ENCODE measurements at regions not wholly inside any gene's neighbourhood (a gene's known extent, or its start where the extent isn't known, plus 50 kb on each side); places are given as distances from the start of the nearest gene placed in this dataset.

DNA sequence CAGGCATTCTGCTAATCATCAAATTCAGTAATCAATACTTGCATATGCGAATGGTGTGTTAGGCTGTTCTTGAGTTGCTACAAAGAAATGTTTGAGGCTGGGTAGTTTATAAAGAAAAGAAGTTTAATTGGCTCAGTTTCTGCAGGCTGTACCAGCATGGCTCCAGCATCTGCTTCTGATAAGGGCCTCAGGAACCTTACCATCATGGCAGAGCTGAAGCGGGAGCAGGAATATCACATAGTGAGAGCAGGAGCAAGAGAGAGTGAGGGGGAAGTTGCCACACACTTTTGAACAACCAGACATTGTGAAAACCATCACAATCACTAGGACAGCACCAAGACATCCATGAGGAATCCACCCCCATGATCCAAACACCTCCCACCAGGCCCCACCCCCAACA is 344.7 kb upstream of the FAM241A start:
- H3K56ac ChIP-seq (ENCODE audit: extremely low read depth, insufficient read depth, low read length) = no peak overlapping the region
- H4K20me1 ChIP-seq (ENCODE audit: insufficient read depth, low read length) = no peaks in the 10 kb centered on the region
- no peak overlapping the region for H2AK5ac ChIP-seq (ENCODE audit: low read depth, low read length)
- H2BK5ac ChIP-seq (ENCODE audit: low read depth, low read length, poor library complexity, severe bottlenecking) = no peak overlapping the region
- H2BK120ac ChIP-seq (ENCODE audit: low read depth, low read length) = no peak overlapping the region
- H2AFZ ChIP-seq (replicated peaks; ENCODE audit: low read length, poor library complexity) = no peak overlapping the region
- H3K36me3 ChIP-seq (ENCODE audit: control insufficient read depth, insufficient read depth, low read length) = no peaks in the 10 kb centered on the region
- H2BK20ac ChIP-seq (ENCODE audit: low read depth, low read length) = no peak overlapping the region
- H3K4me2 ChIP-seq (ENCODE audit: low read depth, low read length) = no peak overlapping the region
- no peak overlapping the region for H3K27ac ChIP-seq (ENCODE audit: insufficient read depth, low read length)
- no peak overlapping the region for H4K5ac ChIP-seq (ENCODE audit: low read depth, low read length)
- no peak overlapping the region for H3K18ac ChIP-seq (ENCODE audit: low read depth, low read length)
- no peak overlapping the region for H2AK9ac ChIP-seq (replicated peaks; ENCODE audit: low read depth, low read length, poor library complexity)
- ATAC-seq (ENCODE audit: low read depth) (no peak), DNase-seq (no peak)
- no peak overlapping the region for H3K4me3 ChIP-seq (ENCODE audit: insufficient read depth, low read depth, low read length)
- no peak overlapping the region for H4K91ac ChIP-seq (ENCODE audit: insufficient read depth, low read depth, low read length)
- no peak overlapping the region for H3K4ac ChIP-seq (ENCODE audit: low read depth, low read length)
- no peak overlapping the region for H2BK15ac ChIP-seq (ENCODE audit: low read depth, low read length)
- POLR2A ChIA-PET (ENCODE audit: unreplicated experiment) = no interaction called here
- no peaks in the 10 kb centered on the region for H3K9me3 ChIP-seq (ENCODE audit: control insufficient read depth, insufficient read depth, low read length)
- CTCF ChIA-PET = no interaction called here
- H3K14ac ChIP-seq (replicated peaks; ENCODE audit: low read depth, low read length) = no peak overlapping the region
- H4K8ac ChIP-seq (ENCODE audit: low read depth in 2 of 2, low read length in 2 of 2) = no peak overlapping the region
- in situ Hi-C loops (cut with MboI; ENCODE audit: low sequenced_read_pairs) = no loop called here
- H3K4me1 ChIP-seq (ENCODE audit: control insufficient read depth, insufficient read depth, low read length) = no peaks in the 10 kb centered on the region
- H3K79me1 ChIP-seq (ENCODE audit: low read depth in 1 of 2, low read length in 2 of 2) = no peaks in the 10 kb centered on the region
- H3K9me1 ChIP-seq (ENCODE audit: insufficient read depth, low read length) = no peaks in the 10 kb centered on the region
- intact Hi-C loops (cut with micrococcal nuclease) = no loop called here
- no TSS peak for BruUV-seq (replicated peaks)
- no peak overlapping the region for H3K23ac ChIP-seq (ENCODE audit: low read depth, low read length)
- no CpG with 5 or more reads among the region's 2 CpGs for WGBS, 2 experiments (ENCODE audit: extremely low coverage in 2 of 2, insufficient read length in 1 of 2)
- dilution Hi-C loops (cut with HindIII; ENCODE audit: low sequenced_read_pairs, unreplicated experiment) = no loop called here
- H3K27me3 ChIP-seq (ENCODE audit: control insufficient read depth, insufficient read depth, low read length) = no peaks in the 10 kb centered on the region
- no peak overlapping the region for H3K9ac ChIP-seq (ENCODE audit: low read depth, low read length)
- TF ChIP-seq CTCF (conservative IDR thresholded peaks at IDR 0.05; ENCODE audit: low read depth, low read length) (no peak), FOS (IDR thresholded peaks at IDR 0.05; ENCODE audit: low read depth, low read length) (no peak), RCOR1 (IDR thresholded peaks at IDR 0.05; ENCODE audit: insufficient replicate concordance, low read length) (no peak), MXI1 (IDR thresholded peaks at IDR 0.05; ENCODE audit: borderline replicate concordance, low read depth, low read length) (no peak), BHLHE40 (IDR thresholded peaks at IDR 0.05; ENCODE audit: low read depth, low read length) (no peak), MAZ (IDR thresholded peaks at IDR 0.05; ENCODE audit: borderline replicate concordance, low read depth, low read length) (no peak), NFE2L2 (IDR thresholded peaks at IDR 0.05; ENCODE audit: low read depth, low read length) (no peak), POLR2A (IDR thresholded peaks at IDR 0.05; ENCODE audit: low read depth, low read length) (no peak), SMC3 (IDR thresholded peaks at IDR 0.05; ENCODE audit: low read depth, low read length) (no peak), CEBPB (IDR thresholded peaks at IDR 0.05; ENCODE audit: low read depth, low read length) (no peak), RAD21 (IDR thresholded peaks at IDR 0.05; ENCODE audit: low read length) (no peak), CHD1 (IDR thresholded peaks at IDR 0.05; ENCODE audit: low read depth, low read length) (no peak), USF2 (IDR thresholded peaks at IDR 0.05; ENCODE audit: low read depth, low read length) (no peak), MAFK (IDR thresholded peaks at IDR 0.05; ENCODE audit: low read depth, low read length) (no peak), RFX5 (IDR thresholded peaks at IDR 0.05; ENCODE audit: low read depth, low read length) (no peak)
- TF ChIP-seq, protein P1, sequence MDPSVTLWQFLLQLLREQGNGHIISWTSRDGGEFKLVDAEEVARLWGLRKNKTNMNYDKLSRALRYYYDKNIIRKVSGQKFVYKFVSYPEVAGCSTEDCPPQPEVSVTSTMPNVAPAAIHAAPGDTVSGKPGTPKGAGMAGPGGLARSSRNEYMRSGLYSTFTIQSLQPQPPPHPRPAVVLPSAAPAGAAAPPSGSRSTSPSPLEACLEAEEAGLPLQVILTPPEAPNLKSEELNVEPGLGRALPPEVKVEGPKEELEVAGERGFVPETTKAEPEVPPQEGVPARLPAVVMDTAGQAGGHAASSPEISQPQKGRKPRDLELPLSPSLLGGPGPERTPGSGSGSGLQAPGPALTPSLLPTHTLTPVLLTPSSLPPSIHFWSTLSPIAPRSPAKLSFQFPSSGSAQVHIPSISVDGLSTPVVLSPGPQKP (IDR thresholded peaks at IDR 0.05; ENCODE audit: borderline replicate concordance, low read depth, low read length) = no peak

All from IMR-90 (cell line).